Calu3 (cell line): ENCODE measurements at regions not wholly inside any gene's neighbourhood (a gene's known extent, or its start where the extent isn't known, plus 50 kb on each side); places are given as distances from the start of the nearest gene placed in this dataset.

Source experiments
- BruUV-seq: library from RNA; stranded (reverse); fragments of 400-500 nt; replicated peaks from 2 replicates; lab custom pipeline; 2021; lab: Mats Ljungman, UMichigan
- CTCF ChIA-PET: fragments of 300-600 bp; sonication (Branson Sonifier 250); formaldehyde crosslinking; loops from one replicate; lab custom pipeline; 2022; ENCODE audit warnings: antibody characterized with exemption; lab: Charles Lee
- DNase-seq: peaks from one replicate; pipeline ENCODE4 v3.0.0; 2022
- H3K27ac Mint-ChIP-seq: one replicate; pipeline ENCODE4 v1.8.0; 2022; ENCODE audit warnings: mixed read lengths; ENCODE audit not compliant: unreplicated experiment
- H3K27me3 Mint-ChIP-seq: one replicate; pipeline ENCODE4 v1.8.0; 2022; ENCODE audit warnings: mixed read lengths; ENCODE audit not compliant: unreplicated experiment
- H3K36me3 Mint-ChIP-seq: one replicate; pipeline ENCODE4 v1.8.0; 2022; ENCODE audit warnings: mild to moderate bottlenecking, moderate library complexity, mixed read lengths; ENCODE audit not compliant: insufficient read depth, unreplicated experiment
- H3K4me1 Mint-ChIP-seq: one replicate; pipeline ENCODE4 v1.8.0; 2022; ENCODE audit warnings: mild to moderate bottlenecking, low read depth, mixed read lengths; ENCODE audit not compliant: unreplicated experiment
- H3K4me3 Mint-ChIP-seq: one replicate; pipeline ENCODE4 v1.8.0; 2022; ENCODE audit warnings: mild to moderate bottlenecking, low read depth, moderate library complexity, mixed read lengths; ENCODE audit not compliant: unreplicated experiment
- H3K9me3 Mint-ChIP-seq: one replicate; pipeline ENCODE4 v1.8.0; 2022; ENCODE audit warnings: low read depth, mixed read lengths; ENCODE audit not compliant: unreplicated experiment
- CTCF ChIP-seq: fragments of 200-600 bp; IDR thresholded peaks from one replicate; pipeline ENCODE4 v1.8.0; 2022; ENCODE audit warnings: antibody characterized with exemption; ENCODE audit not compliant: unreplicated experiment
- intact Hi-C: fragments of 100-400 bp; cut with micrococcal nuclease; formaldehyde crosslinking; loops from one replicate; pipeline ENCODE4 v1.10.0; 2022; ENCODE audit not compliant: unreplicated experiment

DNA sequence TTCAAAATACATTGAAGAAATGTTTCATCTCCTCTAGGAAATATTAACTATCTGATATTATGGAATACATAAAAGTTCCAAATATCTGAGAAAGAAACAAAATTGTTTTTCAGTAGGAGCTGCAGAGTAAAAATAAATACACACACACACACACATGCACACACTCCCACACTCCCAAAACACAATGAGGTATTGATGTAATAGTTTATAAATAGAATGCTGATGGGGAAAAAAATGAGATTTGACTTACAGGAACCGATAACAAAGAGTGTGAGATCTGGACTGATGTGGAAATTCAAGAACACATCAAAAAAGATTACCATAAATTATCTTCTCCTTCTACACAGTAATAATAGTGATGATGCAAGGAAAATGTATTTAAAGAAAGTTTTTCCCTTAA lies 438.0 kb upstream of the CELF2 start:
- CTCF ChIA-PET, result no interaction called here
- no peaks in the 10 kb centered on the region for H3K36me3 Mint-ChIP-seq

DNA sequence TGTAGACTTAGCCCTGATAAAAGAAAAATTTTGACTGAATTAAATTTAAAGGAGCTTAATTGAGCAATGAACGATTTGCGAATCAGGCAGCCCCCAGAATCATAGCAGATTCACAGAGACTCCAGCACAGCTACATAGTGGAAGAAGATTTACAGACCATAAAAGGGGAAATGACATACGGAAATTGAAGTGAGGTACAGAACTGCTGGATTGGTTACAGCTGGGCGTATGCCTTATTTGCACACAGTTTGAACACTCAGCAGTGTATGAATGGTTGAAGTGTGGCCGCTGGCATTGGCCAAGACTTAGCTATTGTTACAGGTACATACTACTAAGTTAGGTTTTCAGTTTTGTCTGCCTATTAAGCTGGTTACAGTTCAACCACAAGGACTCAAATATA lies 433.5 kb upstream of the CELF2 start:
- intact Hi-C loops, result no loop called here
- Mint-ChIP-seq H3K9me3 (peaks cover 3% of the 10 kb centered on the region), H3K4me3 (no peak overlapping the region), H3K4me1 (no peaks in the 10 kb centered on the region), H3K27me3 (no peaks in the 10 kb centered on the region), H3K27ac (no peak overlapping the region), H3K36me3 (no peaks in the 10 kb centered on the region)
- no TSS peak for BruUV-seq
- CTCF ChIA-PET, result no interaction called here
- TF ChIP-seq CTCF, result no peak
- DNase-seq, result no peak

More for the DNA sequence above, 438.0 kb upstream of the CELF2 start:
- no peak overlapping the region for H3K4me3 Mint-ChIP-seq
- no peak overlapping the region for H3K27ac Mint-ChIP-seq
- no peak for TF ChIP-seq CTCF
- no peaks in the 10 kb centered on the region for H3K4me1 Mint-ChIP-seq
- intact Hi-C loops, result no loop called here
- no peak for DNase-seq
- H3K9me3 Mint-ChIP-seq, result peaks cover 3% of the 10 kb centered on the region
- BruUV-seq, result no TSS peak
- H3K27me3 Mint-ChIP-seq, result no peaks in the 10 kb centered on the region

DNA sequence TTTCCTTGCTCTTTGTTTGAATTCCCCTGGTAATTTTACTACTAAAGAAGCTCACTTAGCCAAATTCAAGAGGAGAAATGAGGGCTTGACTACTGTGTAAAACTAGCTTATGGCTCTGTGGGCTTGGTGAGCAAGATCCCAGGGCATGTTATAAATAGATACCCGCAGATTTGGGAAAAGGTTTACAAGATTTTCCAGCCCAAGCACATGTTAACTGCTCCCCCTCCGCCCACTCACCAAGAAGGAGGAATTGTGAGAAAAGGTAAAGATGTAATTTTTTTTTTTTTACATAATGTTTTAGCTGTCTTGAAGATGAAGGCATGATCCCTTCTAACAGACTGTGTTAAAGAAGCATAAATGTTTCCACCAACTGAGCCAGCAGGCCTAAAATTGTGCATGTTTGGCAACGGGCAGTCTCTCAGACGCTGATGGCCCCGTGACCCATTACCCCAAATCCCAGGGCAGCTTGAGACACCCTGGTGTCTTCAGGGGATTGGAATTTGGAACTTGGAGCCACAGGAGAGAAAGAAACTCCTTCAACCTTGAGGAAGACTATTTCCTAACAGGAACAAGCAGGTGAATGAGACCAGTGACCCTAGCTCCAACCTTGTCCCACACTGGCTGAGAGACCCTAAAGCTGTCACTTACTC lies 429.8 kb upstream of the CELF2 start:
- Mint-ChIP-seq H3K27me3 (no peaks in the 10 kb centered on the region), H3K4me3 (no peak overlapping the region)
- no peak for TF ChIP-seq CTCF

DNA sequence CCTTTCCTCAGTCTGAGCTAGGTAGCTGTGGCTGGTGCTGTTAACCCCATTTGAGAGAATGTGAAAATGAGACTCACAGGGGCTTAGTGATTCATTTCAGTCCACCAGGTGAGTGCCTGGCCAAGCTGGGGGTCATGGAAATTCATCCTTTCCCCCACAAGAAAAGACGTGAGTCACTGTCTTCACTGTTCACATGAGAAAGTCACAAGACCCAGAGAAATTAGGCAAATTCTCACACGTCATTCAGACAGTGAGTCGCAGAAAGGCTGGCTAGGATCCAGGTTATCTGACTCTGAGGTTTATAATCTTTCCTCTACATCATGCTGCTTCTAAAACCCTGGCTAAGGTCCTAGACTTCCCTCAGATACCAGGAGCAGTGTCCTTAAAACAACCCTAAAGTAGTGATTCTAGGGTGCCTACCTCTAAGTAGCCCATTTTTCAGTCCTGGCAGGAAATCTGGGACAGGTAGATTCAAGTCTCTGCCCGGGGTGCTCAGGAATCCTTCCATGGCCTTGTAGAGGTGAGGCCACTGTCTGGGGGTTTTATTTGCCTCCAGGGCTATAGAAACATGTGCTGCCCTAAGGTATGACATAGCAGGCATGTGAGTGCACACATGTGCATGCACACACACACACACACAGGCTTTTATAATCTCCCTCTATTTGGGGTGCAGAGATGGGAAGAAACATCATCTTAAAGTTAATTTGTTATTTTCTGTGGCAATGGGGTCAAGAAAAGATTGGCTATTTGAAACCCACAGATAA lies 427.9 kb upstream of the CELF2 start:
- Mint-ChIP-seq H3K4me3 (no peak overlapping the region), H3K36me3 (no peaks in the 10 kb centered on the region), H3K27ac (no peak overlapping the region), H3K27me3 (no peaks in the 10 kb centered on the region), H3K4me1 (no peaks in the 10 kb centered on the region), H3K9me3 (peaks cover 11% of the 10 kb centered on the region)
- no peak for TF ChIP-seq CTCF
- intact Hi-C loops, result no loop called here
- peak; percentile 2 for DNase-seq
- CTCF ChIA-PET, result no interaction called here
- no TSS peak for BruUV-seq

More for the DNA sequence above, 429.8 kb upstream of the CELF2 start:
- no peaks in the 10 kb centered on the region for H3K4me1 Mint-ChIP-seq
- no peak overlapping the region for H3K27ac Mint-ChIP-seq
- peaks cover 4% of the 10 kb centered on the region for H3K9me3 Mint-ChIP-seq
- DNase-seq, result no peak
- CTCF ChIA-PET, result interaction anchor here (0.6 kb wide), 1 partner anchor 588 kb away, joined by 4 read pairs; no protein-coding TSS in a partner anchor
- intact Hi-C loops, result no loop called here
- H3K36me3 Mint-ChIP-seq, result no peaks in the 10 kb centered on the region
- no TSS peak for BruUV-seq
